Astrocyte of the cerebellum (primary cell): ENCODE measurements at regions not wholly inside any gene's neighbourhood (a gene's known extent, or its start where the extent isn't known, plus 50 kb on each side); places are given as distances from the start of the nearest gene placed in this dataset.

ENCODE experiments used
- DNase-seq: peaks from one replicate; pipeline ENCODE4 v3.0.0-alpha.2; 2011; ENCODE audit warnings: low read depth
- H3K4me3 ChIP-seq: 2 replicates; pipeline ENCODE4 v1.5.1; 2011; ENCODE audit warnings: mild to moderate bottlenecking, low read depth, low read length, moderate library complexity
- in situ Hi-C: cut with HindIII; loops from 2 replicates; pipeline ENCODE4 v1.10.0; 2017; ENCODE audit warnings: low sequenced_read_pairs
- TF ChIP-seq, protein P1 (sequence below): IDR thresholded peaks from 2 replicates; pipeline ENCODE4 v1.5.1; 2012; ENCODE audit warnings: low read length, low read depth, moderate library complexity, mild to moderate bottlenecking; ENCODE audit errors: missing control alignments

DNA sequence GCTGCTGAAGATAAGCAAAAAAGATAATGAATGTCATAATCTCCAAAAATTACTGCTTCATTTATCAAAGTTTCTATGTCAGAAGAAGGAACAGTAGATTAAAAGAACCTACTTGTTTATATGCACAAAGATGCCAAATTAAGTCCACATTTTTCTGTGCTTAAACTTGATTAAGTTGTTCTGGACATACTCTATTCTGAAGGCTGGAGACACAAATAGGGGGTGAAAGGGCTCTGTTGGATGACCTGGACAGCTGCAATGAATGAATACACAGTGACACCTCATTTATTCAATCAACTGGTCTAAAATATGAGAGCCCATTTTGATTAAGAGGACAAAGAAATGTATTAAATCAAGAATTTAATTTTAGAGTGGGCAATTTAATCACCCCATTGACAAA is 276.3 kb upstream of the PCDH9 start:
- no peak for DNase-seq
- in situ Hi-C loops = no loop called here
- TF ChIP-seq, protein P1, sequence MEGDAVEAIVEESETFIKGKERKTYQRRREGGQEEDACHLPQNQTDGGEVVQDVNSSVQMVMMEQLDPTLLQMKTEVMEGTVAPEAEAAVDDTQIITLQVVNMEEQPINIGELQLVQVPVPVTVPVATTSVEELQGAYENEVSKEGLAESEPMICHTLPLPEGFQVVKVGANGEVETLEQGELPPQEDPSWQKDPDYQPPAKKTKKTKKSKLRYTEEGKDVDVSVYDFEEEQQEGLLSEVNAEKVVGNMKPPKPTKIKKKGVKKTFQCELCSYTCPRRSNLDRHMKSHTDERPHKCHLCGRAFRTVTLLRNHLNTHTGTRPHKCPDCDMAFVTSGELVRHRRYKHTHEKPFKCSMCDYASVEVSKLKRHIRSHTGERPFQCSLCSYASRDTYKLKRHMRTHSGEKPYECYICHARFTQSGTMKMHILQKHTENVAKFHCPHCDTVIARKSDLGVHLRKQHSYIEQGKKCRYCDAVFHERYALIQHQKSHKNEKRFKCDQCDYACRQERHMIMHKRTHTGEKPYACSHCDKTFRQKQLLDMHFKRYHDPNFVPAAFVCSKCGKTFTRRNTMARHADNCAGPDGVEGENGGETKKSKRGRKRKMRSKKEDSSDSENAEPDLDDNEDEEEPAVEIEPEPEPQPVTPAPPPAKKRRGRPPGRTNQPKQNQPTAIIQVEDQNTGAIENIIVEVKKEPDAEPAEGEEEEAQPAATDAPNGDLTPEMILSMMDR = no peak
- no peak overlapping the region for H3K4me3 ChIP-seq

DNA sequence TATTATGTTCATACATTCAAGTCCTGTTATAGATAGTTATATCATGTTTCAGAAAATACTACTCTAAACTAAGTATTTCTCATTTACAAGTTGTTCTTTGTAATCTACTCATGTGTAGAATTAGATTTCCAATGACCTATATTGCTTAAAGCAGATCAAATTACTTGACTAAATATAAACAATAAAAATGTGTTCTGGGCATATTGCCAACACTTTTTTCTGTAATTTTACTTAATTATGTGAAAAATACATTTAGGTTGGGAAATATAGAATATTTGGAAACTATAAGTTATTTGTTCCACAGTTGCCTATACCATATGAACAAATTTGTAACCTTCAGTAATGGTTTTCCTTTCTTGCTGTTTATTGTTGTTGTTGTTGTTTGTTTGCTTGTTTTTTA is 275.2 kb upstream of the PCDH9 start:
- no peak overlapping the region for H3K4me3 ChIP-seq
- DNase-seq = no peak
- TF ChIP-seq, protein P1 = no peak
- in situ Hi-C loops = no loop called here

DNA sequence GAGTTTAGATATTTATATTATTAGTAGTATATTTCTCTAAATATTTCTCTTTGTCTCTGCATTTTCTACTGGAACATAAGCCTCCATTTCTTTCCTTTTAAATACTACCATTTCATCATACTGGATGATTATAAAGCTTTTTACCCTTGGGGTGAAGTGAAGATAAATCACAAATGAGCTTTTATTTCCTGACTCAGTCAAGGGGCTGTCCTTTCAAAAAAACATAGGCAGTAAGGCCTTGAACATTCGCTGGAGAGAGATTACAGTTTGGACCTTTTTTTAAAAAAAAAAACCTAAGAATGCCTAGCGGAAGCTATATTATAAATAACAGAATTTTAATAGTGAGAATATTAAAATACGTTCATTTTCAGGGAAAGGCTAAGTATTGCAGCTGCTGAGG is 268.8 kb upstream of the PCDH9 start:
- TF ChIP-seq, protein P1 = no peak
- no peak overlapping the region for H3K4me3 ChIP-seq
- in situ Hi-C loops = no loop called here
- no peak for DNase-seq

DNA sequence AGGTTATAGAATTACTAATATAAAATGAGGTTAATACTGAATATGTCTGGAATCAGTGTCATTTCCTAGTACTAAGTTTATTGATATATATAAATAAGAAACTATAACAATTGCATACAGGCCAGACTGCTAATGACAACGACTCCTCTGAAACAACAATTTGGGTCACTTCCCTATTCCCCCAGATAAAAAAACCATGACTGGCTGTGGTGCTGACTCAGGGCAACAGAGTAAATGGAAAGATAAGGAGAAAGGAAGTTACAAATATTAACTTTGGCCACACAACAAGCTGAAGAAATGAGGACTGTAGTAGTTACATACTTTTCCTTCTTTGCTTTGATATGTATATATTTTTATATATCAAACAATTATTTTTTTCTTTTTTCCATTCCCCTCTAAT is 263.7 kb upstream of the PCDH9 start:
- TF ChIP-seq, protein P1 = no peak
- in situ Hi-C loops = no loop called here
- no peak for DNase-seq
- no peak overlapping the region for H3K4me3 ChIP-seq

DNA sequence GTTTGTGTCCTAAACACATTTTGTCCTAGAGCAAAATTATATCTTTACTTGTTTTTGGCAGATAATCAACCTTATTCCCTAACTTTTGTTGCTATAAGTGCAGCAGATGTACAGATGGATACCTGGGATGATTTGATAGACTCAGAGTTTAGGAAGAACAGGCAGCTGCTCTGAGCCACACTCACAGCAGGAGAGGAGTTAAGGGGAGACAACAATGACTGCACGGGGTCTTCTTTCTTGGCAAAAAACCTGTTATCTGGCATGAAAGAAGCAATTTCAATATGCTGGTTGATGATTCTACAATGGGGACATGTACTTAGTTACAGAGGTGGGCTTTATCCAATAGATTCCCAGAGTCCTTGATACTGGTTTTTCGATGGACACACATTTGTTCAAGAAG is 258.9 kb upstream of the PCDH9 start:
- DNase-seq = no peak
- no peak overlapping the region for H3K4me3 ChIP-seq
- TF ChIP-seq, protein P1 = no peak
- in situ Hi-C loops = no loop called here

DNA sequence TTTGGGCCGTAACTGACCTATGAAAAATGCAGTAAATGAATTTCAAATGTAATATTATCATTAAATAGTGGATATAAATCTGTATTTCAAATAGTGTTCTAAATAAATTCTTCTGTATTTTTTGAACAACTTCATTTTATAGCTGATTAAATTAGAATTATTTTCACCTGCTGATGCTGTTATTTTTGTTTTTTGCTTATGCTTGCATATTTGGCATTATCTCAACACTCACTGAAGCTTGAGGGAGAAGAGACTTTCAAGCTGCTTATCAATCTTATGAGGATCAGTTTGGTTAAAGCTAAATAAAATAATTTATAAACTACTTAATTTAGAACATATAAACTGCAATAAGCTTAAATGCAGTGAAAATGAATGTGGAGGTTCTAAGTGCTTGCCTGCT is 251.3 kb upstream of the PCDH9 start:
- in situ Hi-C loops = no loop called here
- TF ChIP-seq, protein P1 = no peak
- no peak for DNase-seq
- no peak overlapping the region for H3K4me3 ChIP-seq

DNA sequence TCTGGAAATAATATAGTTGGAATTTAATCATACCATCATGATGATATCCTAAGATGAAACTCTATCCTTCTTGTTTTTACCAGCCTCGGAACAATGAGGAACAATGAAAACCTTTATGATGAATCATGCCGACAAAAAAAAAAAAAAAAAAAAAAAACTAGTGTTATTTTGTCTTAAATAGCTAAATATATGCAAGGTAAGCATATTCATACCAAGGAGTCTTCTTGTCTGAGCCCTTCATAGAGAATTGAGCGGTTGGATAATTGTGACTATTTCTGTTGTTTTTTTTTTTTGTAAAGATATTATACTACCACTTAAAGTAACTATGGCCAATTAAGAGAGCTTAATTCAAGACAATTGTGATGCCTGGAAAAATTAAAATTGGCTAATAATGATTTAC is 244.0 kb upstream of the PCDH9 start:
- no peak overlapping the region for H3K4me3 ChIP-seq
- DNase-seq = no peak
- in situ Hi-C loops = no loop called here
- TF ChIP-seq, protein P1 = no peak
